ENCODE measurements at regions not wholly inside any gene's neighbourhood (a gene's known extent, or its start where the extent isn't known, plus 50 kb on each side); places are given as distances from the start of the nearest gene placed in this dataset.

GRCh38 chr13:67867206-67867605 lies 637.1 kb upstream of the PCDH9 start:
- FAIRE-seq = no peak

GRCh38 chr13:67860315-67860714 lies 630.2 kb upstream of the PCDH9 start:
- FAIRE-seq = no peak

- FAIRE-seq = no peak
Measured at GRCh38 chr13:67859904-67860303, 629.8 kb upstream of the PCDH9 start.

- no peak for FAIRE-seq
Measured at GRCh38 chr13:67857581-67858310, 627.6 kb upstream of the PCDH9 start.

- no peak for FAIRE-seq
Measured at GRCh38 chr13:67856955-67857354, 626.8 kb upstream of the PCDH9 start.

- no peak for FAIRE-seq
Measured at GRCh38 chr13:67855741-67856238, 625.7 kb upstream of the PCDH9 start.

GRCh38 chr13:67854990-67855389 lies 624.9 kb upstream of the PCDH9 start:
- FAIRE-seq = no peak

- FAIRE-seq = no peak
Measured at GRCh38 chr13:67844574-67844973, 614.4 kb upstream of the PCDH9 start.

GRCh38 chr13:67841071-67841470 lies 610.9 kb upstream of the PCDH9 start:
- FAIRE-seq = no peak

GRCh38 chr13:67833564-67833963 lies 603.4 kb upstream of the PCDH9 start:
- no peak for FAIRE-seq

- no peak for FAIRE-seq
Measured at GRCh38 chr13:67829641-67830040, 599.5 kb upstream of the PCDH9 start.

- FAIRE-seq = no peak
Measured at GRCh38 chr13:67827992-67828391, 597.9 kb upstream of the PCDH9 start.

GRCh38 chr13:67821606-67822005 lies 591.5 kb upstream of the PCDH9 start:
- FAIRE-seq = no peak

GRCh38 chr13:67806796-67807195 lies 576.7 kb upstream of the PCDH9 start:
- no peak for FAIRE-seq

- no peak for FAIRE-seq
Measured at GRCh38 chr13:67803118-67803517, 573.0 kb upstream of the PCDH9 start.

- no peak for FAIRE-seq
Measured at GRCh38 chr13:67792151-67792676, 562.1 kb upstream of the PCDH9 start.

GRCh38 chr13:67791047-67791446 lies 560.9 kb upstream of the PCDH9 start:
- no peak for FAIRE-seq

- FAIRE-seq = no peak
Measured at GRCh38 chr13:67776151-67776550, 546.0 kb upstream of the PCDH9 start.

GRCh38 chr13:67775359-67775758 lies 545.2 kb upstream of the PCDH9 start:
- FAIRE-seq = no peak

GRCh38 chr13:67772807-67773453 lies 542.8 kb upstream of the PCDH9 start:
- no peak for FAIRE-seq

GRCh38 chr13:67771106-67771505 lies 541.0 kb upstream of the PCDH9 start:
- no peak for FAIRE-seq

GRCh38 chr13:67769987-67770341 lies 539.8 kb upstream of the PCDH9 start:
- no peak for FAIRE-seq

- FAIRE-seq = no peak
Measured at GRCh38 chr13:67769063-67769986, 539.2 kb upstream of the PCDH9 start.

Measured in colon (tissue), 2 donors.